Right lobe of liver (tissue), 6 donors: ENCODE measurements at regions not wholly inside any gene's neighbourhood (a gene's known extent, or its start where the extent isn't known, plus 50 kb on each side); places are given as distances from the start of the nearest gene placed in this dataset.

Experiments used
- ATAC-seq, 4 donors: fragments of 200-7000 bp; cut with Tn5 transposase; one replicate each; pipeline ENCODE4 v1.9.1; 2020; ENCODE audit warnings: mild to moderate bottlenecking in 4 of 4, moderate library complexity in 4 of 4
- DNase-seq, 3 donors: peaks; one replicate each; pipeline ENCODE4 v3.0.0-alpha.2; 2020
- H3K27ac ChIP-seq, 3 donors: fragments of 200-600 bp; one replicate each; pipeline ENCODE4 v1.8.0; 2022
- H3K27me3 ChIP-seq, 2 donors: fragments of 200-600 bp; one replicate each; pipeline ENCODE4 v1.8.0; 2022
- H3K36me3 ChIP-seq, 4 donors: fragments of 200-600 bp; sonication (generic) in 1 of 4; one replicate each; pipeline versions ENCODE4 v1.5.1 to v1.8.0; 2017 to 2022; ENCODE audit warnings: control low read depth in 1 of 4
- H3K4me1 ChIP-seq, 4 donors: fragments of 200-600 bp; sonication (generic) in 1 of 4; one replicate each; pipeline versions ENCODE4 v1.5.1 to v1.8.0; 2017 to 2022; ENCODE audit warnings: control low read depth in 1 of 4
- H3K4me3 ChIP-seq, 3 donors: fragments of 200-600 bp; one replicate each; pipeline ENCODE4 v1.8.0; 2022
- H3K9me3 ChIP-seq, 4 donors: fragments of 200-600 bp; sonication (generic) in 1 of 4; one replicate each; pipeline versions ENCODE4 v1.5.1 to v1.8.0; 2017 to 2022; ENCODE audit warnings: control low read depth in 1 of 4
- CTCF ChIP-seq, 4 donors: fragments of 200-600 bp in 3 of 4; fragments of 450-650 bp in 1 of 4; IDR thresholded peaks; one replicate each; pipeline versions ENCODE4 v1.5.1 to v1.8.0; 2016 to 2022; ENCODE audit warnings: antibody characterized with exemption in 4 of 4, mild to moderate bottlenecking in 2 of 4
- POLR2A ChIP-seq: fragments of 450-650 bp; IDR thresholded peaks from one replicate; pipeline ENCODE4 v1.6.1; 2017; ENCODE audit warnings: antibody characterized with exemption, mild to moderate bottlenecking
- WGBS: methylation state at CpG from one replicate; pipeline ENCODE4 v1.1.6; 2018; ENCODE audit warnings: low coverage, low lambda C conversion rate; ENCODE audit not compliant: insufficient coverage; ENCODE audit errors: missing lambda C conversion rate; 5-methylcytosine and 5-hydroxymethylcytosine counted together
- intact Hi-C, 2 donors: fragments of 100-400 bp; cut with DNase I; formaldehyde crosslinking; loops; one replicate each; pipeline versions ENCODE4 v1.11.2 to v1.14.1; 2022
- donor health status: DM: no; HTN: yes; CAD: no.
- donor health status: DM: no; HTN: no; CAD: no.
- donor health status: DM: no; HTN: no; CAD: no.
- donor health status: DM: no; HTN: yes; CAD: no.
- donor health status: DM: no; HTN: yes; CAD: no.

DNA sequence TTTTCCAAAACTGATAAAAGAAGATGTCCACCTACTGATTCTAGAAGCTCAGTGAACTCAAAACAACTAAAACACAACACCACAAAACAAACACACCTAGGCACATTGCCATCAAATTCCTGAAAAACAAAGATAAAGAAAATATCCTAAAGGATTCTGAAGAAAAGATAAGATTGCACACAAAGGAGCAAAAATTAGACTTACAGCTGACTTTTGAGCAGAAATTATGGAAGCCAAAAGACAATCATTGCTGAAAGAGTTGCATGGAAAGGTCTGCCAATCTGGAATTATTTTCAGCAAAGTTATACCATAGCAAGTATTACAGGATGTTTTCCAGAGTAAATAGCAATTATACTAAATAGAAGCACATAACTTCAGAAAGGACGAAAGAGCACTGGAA lies 128.2 kb upstream of the IRX2 start:
- intact Hi-C loops, result no loop called here
- Histone ChIP-seq H3K27me3 (no peaks in the 10 kb centered on the region), H3K4me1 (no peaks in the 10 kb centered on the region), H3K36me3 (no peaks in the 10 kb centered on the region), H3K27ac (no peak overlapping the region), H3K4me3 (no peak overlapping the region), H3K9me3 (peaks cover 0 to 8% (median 0%) of the 10 kb centered on the region in 4 donors)
- ATAC-seq (no peak), DNase-seq (no peak)
- TF ChIP-seq POLR2A, result no peak
- TF ChIP-seq CTCF (IDR thresholded peaks at IDR 0.05), result no peak
- WGBS, result 29% methylated on average over 1 of the region's 1 CpG

DNA sequence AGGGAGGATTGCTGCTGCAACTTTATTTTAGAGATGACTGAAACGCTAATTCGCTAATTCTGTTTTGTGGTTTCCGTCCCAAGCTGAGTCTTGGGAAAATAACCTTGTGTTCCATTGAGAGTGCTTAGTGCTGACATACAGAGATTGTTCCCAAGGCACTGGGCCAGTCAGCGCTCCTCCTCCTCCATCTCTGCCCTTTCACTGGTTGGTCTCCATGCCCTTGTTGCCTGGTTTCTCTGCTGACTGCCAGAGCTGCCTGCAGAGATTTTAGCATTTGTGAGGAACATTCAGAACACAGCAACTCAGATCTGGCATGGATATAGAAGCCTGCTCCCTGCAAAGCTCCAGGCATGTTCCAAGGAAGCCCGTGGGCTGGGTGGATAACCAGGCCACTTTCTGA lies 126.0 kb upstream of the IRX2 start:
- TF ChIP-seq POLR2A (no peak), CTCF (IDR thresholded peaks at IDR 0.05) (no peak)
- no peak overlapping the region for H3K27ac ChIP-seq
- no peaks in the 10 kb centered on the region for H3K27me3 ChIP-seq
- no peaks in the 10 kb centered on the region for H3K4me1 ChIP-seq
- DNase-seq, result no peak
- ATAC-seq, result no peak
- intact Hi-C loops, result no loop called here
- 67% methylated on average over 5 of the region's 5 CpGs for WGBS
- no peak overlapping the region for H3K4me3 ChIP-seq
- H3K9me3 ChIP-seq, result peaks cover 0 to 8% (median 0%) of the 10 kb centered on the region in 4 donors
- H3K36me3 ChIP-seq, result no peaks in the 10 kb centered on the region

DNA sequence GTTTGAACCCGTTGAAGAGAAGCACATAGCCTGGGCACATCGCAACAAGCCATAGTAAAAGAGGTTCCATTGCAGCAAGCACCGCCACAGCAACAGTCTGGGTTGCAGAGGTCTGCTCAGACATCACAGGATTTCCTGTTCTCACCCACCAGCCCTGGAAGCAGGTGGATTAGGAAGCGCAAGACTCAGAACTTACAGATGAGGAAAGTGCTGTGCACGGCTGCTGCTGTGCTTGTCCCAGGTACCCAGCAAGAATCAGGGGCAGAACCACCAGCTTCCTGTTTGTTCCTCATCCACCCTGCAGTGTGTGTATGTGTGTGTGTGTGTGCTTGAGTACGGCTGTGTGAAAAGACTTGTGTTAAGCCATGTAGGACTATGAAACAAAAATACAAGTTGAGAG lies 124.7 kb upstream of the IRX2 start:
- Histone ChIP-seq H3K4me3 (no peak overlapping the region), H3K27me3 (no peaks in the 10 kb centered on the region), H3K27ac (no peak overlapping the region), H3K4me1 (no peaks in the 10 kb centered on the region), H3K36me3 (no peaks in the 10 kb centered on the region), H3K9me3 (peaks cover 0 to 8% (median 0%) of the 10 kb centered on the region in 4 donors)
- WGBS, result 44% methylated on average over 4 of the region's 6 CpGs
- DNase-seq, result no peak
- no peak for ATAC-seq
- no peak for TF ChIP-seq POLR2A
- no peak for TF ChIP-seq CTCF (IDR thresholded peaks at IDR 0.05)
- intact Hi-C loops, result no loop called here

GRCh38 chr5:2874099-2874498 lies 122.6 kb upstream of the IRX2 start:
- no peak for DNase-seq
- peaks cover 0 to 8% (median 0%) of the 10 kb centered on the region in 4 donors for H3K9me3 ChIP-seq
- 24% methylated on average over 4 of the region's 6 CpGs for WGBS

More at GRCh38 chr5:2874099-2874498, 122.6 kb upstream of the IRX2 start:
- intact Hi-C loops, result no loop called here
- Histone ChIP-seq H3K27me3 (no peaks in the 10 kb centered on the region), H3K36me3 (no peaks in the 10 kb centered on the region), H3K4me3 (no peak overlapping the region), H3K4me1 (no peaks in the 10 kb centered on the region), H3K27ac (no peak overlapping the region)
- TF ChIP-seq CTCF (IDR thresholded peaks at IDR 0.05) (no peak), POLR2A (no peak)
- no peak for ATAC-seq
